Astrocyte of the spinal cord (primary cell): ENCODE measurements at regions not wholly inside any gene's neighbourhood (a gene's known extent, or its start where the extent isn't known, plus 50 kb on each side); places are given as distances from the start of the nearest gene placed in this dataset.

Source experiments
- DNase-seq: peaks from one replicate; pipeline ENCODE4 v3.0.0; 2011; ENCODE audit warnings: low read depth, low spot score
- H3K4me3 ChIP-seq: 2 replicates; pipeline ENCODE4 v1.5.1; 2011; ENCODE audit warnings: low read depth, mild to moderate bottlenecking, low read length, moderate library complexity
- CTCF ChIP-seq: IDR thresholded peaks from 2 replicates; pipeline ENCODE4 v1.5.1; 2012; ENCODE audit warnings: low read depth, mild to moderate bottlenecking, low read length, inconsistent platforms
- in situ Hi-C: cut with HindIII; loops from 2 replicates; pipeline ENCODE4 v1.10.0; 2017; ENCODE audit warnings: low sequenced_read_pairs

GRCh38 chr15:27628486-27628885 is 470.6 kb downstream of the OCA2 start:
- DNase-seq: no peak
- no peak overlapping the region for H3K4me3 ChIP-seq
- in situ Hi-C loops: no loop called here
- TF ChIP-seq CTCF: no peak

GRCh38 chr15:27627623-27628022 is 471.5 kb downstream of the OCA2 start:
- in situ Hi-C loops: no loop called here
- H3K4me3 ChIP-seq: no peak overlapping the region
- DNase-seq: no peak
- no peak for TF ChIP-seq CTCF

DNA sequence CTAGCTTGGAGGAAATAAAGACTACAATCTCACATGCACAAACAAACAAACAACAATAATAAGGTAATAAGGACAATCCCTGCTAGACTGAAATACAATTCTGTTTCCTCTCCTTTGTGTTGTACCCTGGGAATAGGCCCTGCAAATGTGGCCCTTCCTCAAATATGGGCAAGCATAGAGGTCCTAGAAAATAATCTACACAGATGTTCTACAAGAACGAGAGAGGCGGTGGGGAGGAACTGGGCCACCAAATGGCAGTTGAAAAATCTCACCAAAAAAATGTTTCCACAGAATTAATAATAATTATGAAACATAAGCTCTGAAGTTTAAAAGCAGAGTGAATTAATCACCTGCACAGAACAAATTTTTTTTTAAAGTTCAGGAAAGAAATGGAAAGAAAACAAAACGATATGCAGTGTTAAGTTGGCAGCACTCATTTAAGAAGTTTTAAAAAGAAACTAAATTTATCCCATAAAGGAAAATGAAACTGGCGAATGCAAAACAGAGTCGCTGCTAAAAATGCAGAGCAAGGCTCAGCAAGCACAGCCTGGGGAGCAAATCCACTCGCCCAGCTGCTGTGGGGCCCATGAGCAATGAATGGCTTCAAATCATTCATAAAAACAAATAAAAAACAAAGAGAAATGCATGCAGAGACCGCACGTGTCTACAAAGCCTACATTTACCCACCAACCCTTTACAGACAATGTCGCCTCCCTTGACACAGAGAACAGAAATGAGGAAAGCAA is 475.4 kb downstream of the OCA2 start:
- DNase-seq: no peak

GRCh38 chr15:27623149-27623548 is 476.0 kb downstream of the OCA2 start:
- no peak for DNase-seq
- TF ChIP-seq CTCF: no peak
- H3K4me3 ChIP-seq: no peak overlapping the region
- in situ Hi-C loops: no loop called here

More for the DNA sequence above, 475.4 kb downstream of the OCA2 start:
- no peak for TF ChIP-seq CTCF
- in situ Hi-C loops: no loop called here
- no peak overlapping the region for H3K4me3 ChIP-seq

GRCh38 chr15:27622371-27622770 is 476.7 kb downstream of the OCA2 start:
- H3K4me3 ChIP-seq: no peak overlapping the region
- DNase-seq: no peak
- no peak for TF ChIP-seq CTCF
- in situ Hi-C loops: no loop called here

GRCh38 chr15:27619204-27619603 is 479.9 kb downstream of the OCA2 start:
- no peak for DNase-seq
- TF ChIP-seq CTCF: no peak
- H3K4me3 ChIP-seq: no peak overlapping the region
- in situ Hi-C loops: no loop called here
